GM23248 (cell line): ENCODE measurements at regions not wholly inside any gene's neighbourhood (a gene's known extent, or its start where the extent isn't known, plus 50 kb on each side); places are given as distances from the start of the nearest gene placed in this dataset.

Source experiments
- DNase-seq: peaks from one replicate; pipeline ENCODE4 v3.0.0-alpha.2; 2015
- H2AFZ ChIP-seq: fragments of 200-600 bp; sonication (generic); 2 replicates; pipeline ENCODE4 v1.6.1; 2016; ENCODE audit warnings: antibody characterized with exemption
- H3F3A ChIP-seq: fragments of 200-600 bp; sonication (generic); 2 replicates; pipeline ENCODE4 v1.6.1; 2016; ENCODE audit warnings: mild to moderate bottlenecking, antibody characterized with exemption, mixed run types; ENCODE audit not compliant: insufficient read depth
- H3K27ac ChIP-seq: fragments of 200-600 bp; sonication (generic); 2 replicates; pipeline ENCODE4 v1.5.1; 2016; ENCODE audit warnings: mild to moderate bottlenecking
- H3K27me3 ChIP-seq: fragments of 200-600 bp; sonication (generic); replicated peaks from 2 replicates; pipeline ENCODE4 v1.6.1; 2016; ENCODE audit warnings: mild to moderate bottlenecking; ENCODE audit not compliant: insufficient read depth
- H3K36me3 ChIP-seq: fragments of 200-600 bp; sonication (generic); 2 replicates; pipeline ENCODE4 v1.6.1; 2016; ENCODE audit warnings: low read depth, mild to moderate bottlenecking
- H3K4me1 ChIP-seq: fragments of 200-600 bp; sonication (generic); 2 replicates; pipeline ENCODE4 v1.6.1; 2016; ENCODE audit warnings: mild to moderate bottlenecking; ENCODE audit not compliant: insufficient read depth
- H3K4me2 ChIP-seq: fragments of 200-600 bp; sonication (generic); one replicate; pipeline ENCODE4 v1.6.1; 2016; ENCODE audit warnings: mild to moderate bottlenecking; ENCODE audit not compliant: unreplicated experiment
- H3K4me3 ChIP-seq: fragments of 200-600 bp; sonication (generic); 2 replicates; pipeline ENCODE4 v1.5.1; 2016; ENCODE audit warnings: mild to moderate bottlenecking
- H3K79me2 ChIP-seq: fragments of 200-600 bp; sonication (generic); 2 replicates; pipeline ENCODE4 v1.6.1; 2016; ENCODE audit warnings: mild to moderate bottlenecking; ENCODE audit not compliant: insufficient read depth
- H3K9ac ChIP-seq: fragments of 200-600 bp; sonication (generic); 2 replicates; pipeline ENCODE4 v1.6.1; 2016; ENCODE audit warnings: mild to moderate bottlenecking
- H3K9me2 ChIP-seq: fragments of 200-600 bp; sonication (generic); 2 replicates; pipeline ENCODE4 v1.6.1; 2016; ENCODE audit warnings: mixed run types, mild to moderate bottlenecking, moderate library complexity; ENCODE audit not compliant: insufficient read depth
- H3K9me3 ChIP-seq: fragments of 200-600 bp; sonication (generic); one replicate; pipeline ENCODE4 v1.6.1; 2017; ENCODE audit warnings: low read depth
- H4K20me1 ChIP-seq: fragments of 200-600 bp; sonication (generic); 2 replicates; pipeline ENCODE4 v1.6.0; 2016; ENCODE audit not compliant: insufficient read depth
- EZH2 ChIP-seq: fragments of 200-600 bp; sonication (generic); IDR thresholded peaks from 2 replicates; pipeline ENCODE4 v1.6.1; 2018; ENCODE audit warnings: antibody characterized with exemption, mild to moderate bottlenecking; ENCODE audit not compliant: insufficient read depth, poor library complexity, severe bottlenecking
- EZH2phosphoT487 ChIP-seq: fragments of 200-600 bp; sonication (generic); IDR thresholded peaks from 2 replicates; pipeline ENCODE4 v1.6.1; 2018; ENCODE audit warnings: antibody characterized with exemption, moderate library complexity, mild to moderate bottlenecking, low read depth; ENCODE audit not compliant: insufficient read depth
- WGBS, 2 experiments: methylation state at CpG; one replicate each; pipeline ENCODE4 v1.1.6; 2015 to 2017; ENCODE audit warnings: low lambda C conversion rate in 2 of 2, low coverage in 1 of 2; ENCODE audit errors: missing lambda C conversion rate in 2 of 2; 5-methylcytosine and 5-hydroxymethylcytosine counted together
- in situ Hi-C: fragments of 300-500 bp; cut with MboI; formaldehyde crosslinking; loops from 2 replicates; pipeline ENCODE4 v1.15.0; 2020

DNA sequence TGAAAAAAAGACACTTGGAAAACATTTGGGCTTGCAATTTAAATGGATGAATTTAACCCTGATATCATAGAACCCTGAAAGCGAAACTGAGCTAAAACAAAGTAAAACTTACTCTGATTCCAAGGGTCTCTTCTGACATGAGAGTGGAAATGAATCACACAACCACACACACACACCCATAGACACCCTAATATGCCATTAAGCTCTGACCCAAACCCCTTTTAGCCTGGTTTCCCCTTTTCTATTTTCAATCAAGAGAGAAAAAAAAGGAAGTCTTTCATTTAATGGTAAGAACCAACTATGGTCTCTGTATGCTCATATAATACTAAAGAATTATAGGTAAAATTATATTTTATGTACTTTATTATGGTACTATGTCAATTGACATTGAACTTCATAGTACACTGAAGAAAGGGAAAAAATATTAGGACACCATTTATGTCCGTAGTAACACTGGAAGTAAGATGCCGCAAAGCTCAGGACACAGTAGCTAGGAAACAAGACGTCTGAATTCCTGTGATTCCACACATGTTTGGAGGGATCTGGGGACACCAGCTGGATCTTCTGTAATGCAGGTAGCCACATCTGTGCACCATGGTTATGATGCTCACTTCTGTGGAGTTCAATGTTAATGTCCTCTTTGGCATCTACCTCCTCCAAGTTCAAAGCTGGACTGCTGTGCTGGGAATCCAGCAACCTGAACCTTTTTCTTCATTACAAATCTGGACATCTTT, 95.8 kb downstream of the PCSK1 start:
- peak overlapping the region; percentile 73 for H3K27ac ChIP-seq
- in situ Hi-C loops: loop anchor here (10.0 kb wide), 1 partner anchor 382 kb away; no protein-coding TSS in a partner anchor
- H4K20me1 ChIP-seq: no peaks in the 10 kb centered on the region
- H3K36me3 ChIP-seq: no peaks in the 10 kb centered on the region
- peak overlapping the region; percentile 53 for H3K4me2 ChIP-seq
- H3K27me3 ChIP-seq: no peaks in the 10 kb centered on the region
- WGBS, 2 experiments: 52 to 63% methylated on average over 4 of the region's 4 CpGs
- DNase-seq: peak; percentile 26
- H3K9me2 ChIP-seq: no peaks in the 10 kb centered on the region
- H3K9ac ChIP-seq: peak overlapping the region; percentile 38
- H3K79me2 ChIP-seq: peaks cover 17% of the 10 kb centered on the region; the same call in 1 of the 2 replicates
- no peaks in the 10 kb centered on the region for H3K9me3 ChIP-seq
- no peak overlapping the region for H3K4me3 ChIP-seq
- H3K4me1 ChIP-seq: peaks cover 59% of the 10 kb centered on the region
- peak overlapping the region; percentile 35 for H2AFZ ChIP-seq
- H3F3A ChIP-seq: peaks cover 43% of the 10 kb centered on the region
- TF ChIP-seq EZH2phosphoT487: no peak
- TF ChIP-seq EZH2: no peak

DNA sequence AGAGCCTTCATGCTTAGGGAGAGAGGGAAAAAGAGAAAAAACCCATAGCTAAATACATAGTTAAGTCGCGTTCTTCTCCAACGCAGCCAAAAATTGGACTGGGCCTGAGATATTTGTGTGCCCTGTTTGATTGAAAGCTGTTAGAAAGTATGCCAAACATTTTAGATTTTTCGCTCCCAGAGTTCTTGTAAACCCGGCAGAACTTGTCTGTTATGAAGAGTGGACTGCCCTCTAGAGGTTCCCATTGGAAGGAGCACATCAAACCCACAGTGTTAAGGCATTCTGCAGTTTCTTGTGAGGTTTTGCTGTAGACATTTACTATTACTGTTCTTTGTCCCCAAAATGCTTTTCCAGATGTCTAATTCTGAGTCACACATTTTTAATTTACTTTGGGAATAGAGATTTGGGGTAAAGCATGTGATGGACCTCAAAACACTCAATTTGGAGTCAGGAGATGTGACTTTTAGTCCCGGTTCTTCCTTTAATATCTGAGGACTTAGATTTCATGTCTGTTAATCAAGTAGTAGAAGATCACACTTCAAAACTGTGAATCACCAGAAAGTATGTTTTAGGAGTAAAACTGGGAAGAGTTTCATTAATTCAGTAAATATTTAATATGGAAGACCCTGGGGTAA, 96.6 kb downstream of the PCSK1 start:
- Histone ChIP-seq H3K9me2 (no peaks in the 10 kb centered on the region), H3K4me2 (peak overlapping the region; percentile 53), H3K4me1 (peaks cover 63% of the 10 kb centered on the region), H3F3A (peaks cover 47% of the 10 kb centered on the region), H3K9me3 (no peaks in the 10 kb centered on the region), H3K36me3 (no peaks in the 10 kb centered on the region), H3K27me3 (no peaks in the 10 kb centered on the region), H4K20me1 (no peaks in the 10 kb centered on the region), H3K79me2 (peaks cover 17% of the 10 kb centered on the region; the same call in 1 of the 2 replicates), H3K27ac (peak overlapping the region; percentile 73), H2AFZ (peak overlapping the region; percentile 56), H3K9ac (peak overlapping the region; percentile 38), H3K4me3 (no peak overlapping the region)
- TF ChIP-seq EZH2 (no peak), EZH2phosphoT487 (no peak)
- peak; percentile 89 for DNase-seq
- WGBS, 2 experiments: 9 to 12% methylated on average over 6 of the region's 6 CpGs
- in situ Hi-C loops: loop anchor here (10.0 kb wide), 1 partner anchor 382 kb away; no protein-coding TSS in a partner anchor

DNA sequence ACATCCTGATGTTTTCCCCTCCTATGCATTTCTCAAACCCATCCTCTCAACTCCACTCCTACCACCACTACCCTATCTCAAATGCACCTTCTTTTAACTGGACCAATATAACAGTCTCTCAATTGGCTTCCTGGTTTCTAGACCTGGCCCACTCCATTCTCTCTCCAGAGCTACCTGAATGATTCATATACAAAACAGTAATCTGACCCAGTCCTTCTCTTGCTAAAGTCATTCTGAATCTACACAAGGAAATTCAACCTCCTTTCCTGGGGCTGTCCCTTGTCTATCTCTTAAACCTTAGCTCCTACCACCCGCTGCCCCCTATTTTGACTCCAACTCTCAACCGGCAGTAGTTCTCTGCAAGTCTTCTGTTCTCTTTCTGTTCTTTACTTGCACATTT, 97.2 kb downstream of the PCSK1 start:
- Histone ChIP-seq H3K9ac (peak overlapping the region; percentile 38), H3F3A (peaks cover 50% of the 10 kb centered on the region), H3K27me3 (no peaks in the 10 kb centered on the region), H3K79me2 (peaks cover 17% of the 10 kb centered on the region; the same call in 1 of the 2 replicates), H4K20me1 (no peaks in the 10 kb centered on the region), H3K9me2 (no peaks in the 10 kb centered on the region), H3K36me3 (no peaks in the 10 kb centered on the region), H3K4me2 (peak overlapping the region; percentile 53), H3K27ac (peak overlapping the region; percentile 73), H3K4me3 (no peak overlapping the region), H2AFZ (peak overlapping the region; percentile 56), H3K4me1 (peaks cover 66% of the 10 kb centered on the region), H3K9me3 (no peaks in the 10 kb centered on the region)
- WGBS, 2 experiments: 82 to 92% methylated on average over 2 of the region's 2 CpGs
- in situ Hi-C loops: loop anchor here (10.0 kb wide), 1 partner anchor 381 kb away; no protein-coding TSS in a partner anchor
- no peak for TF ChIP-seq EZH2phosphoT487
- peak; percentile 31 for DNase-seq

DNA sequence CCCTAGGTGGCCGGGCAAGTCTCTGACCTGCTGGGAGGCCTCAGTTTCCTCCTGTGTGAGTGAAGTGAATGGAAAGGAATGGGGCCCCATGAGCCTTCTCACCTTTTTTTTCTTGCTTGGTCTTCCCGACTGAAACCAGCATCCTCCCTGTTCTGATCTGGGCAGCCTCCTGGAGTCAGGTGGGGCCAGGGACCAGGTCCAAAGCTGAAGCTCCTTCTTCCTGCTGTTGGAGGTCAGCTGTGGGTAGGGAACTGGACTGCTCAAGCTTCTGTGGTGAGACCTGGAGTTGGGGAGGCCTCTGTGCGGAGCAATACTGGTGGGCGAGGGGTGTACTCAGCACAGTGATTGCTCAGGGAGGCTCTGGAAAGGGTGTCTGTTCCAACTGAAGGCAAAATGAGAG, 99.7 kb downstream of the PCSK1 start:
- Histone ChIP-seq H2AFZ (no peak overlapping the region), H4K20me1 (no peaks in the 10 kb centered on the region), H3K9ac (no peak overlapping the region), H3K4me3 (no peak overlapping the region), H3K4me2 (no peak overlapping the region), H3K79me2 (0 out of 2 replicates have a peak, but pooled peaks cover 8% of the 10 kb centered on the region), H3K9me3 (no peaks in the 10 kb centered on the region), H3K9me2 (no peaks in the 10 kb centered on the region), H3K27me3 (no peaks in the 10 kb centered on the region), H3K4me1 (peaks cover 64% of the 10 kb centered on the region), H3F3A (peaks cover 43% of the 10 kb centered on the region), H3K36me3 (no peaks in the 10 kb centered on the region), H3K27ac (no peak overlapping the region)
- no peak for DNase-seq
- 94 to 98% methylated on average over 4 of the region's 4 CpGs for WGBS, 2 experiments
- in situ Hi-C loops: loop anchor here (10.0 kb wide), 1 partner anchor 379 kb away; no protein-coding TSS in a partner anchor
- no peak for TF ChIP-seq EZH2
- TF ChIP-seq EZH2phosphoT487: no peak
